Epithelial cell of esophagus (primary cell): ENCODE measurements at regions not wholly inside any gene's neighbourhood (a gene's known extent, or its start where the extent isn't known, plus 50 kb on each side); places are given as distances from the start of the nearest gene placed in this dataset.

Source experiments
- DNase-seq: peaks from one replicate; pipeline ENCODE4 v3.0.0; 2010; ENCODE audit warnings: low read depth
- H3K4me3 ChIP-seq: 2 replicates; pipeline ENCODE4 v1.5.1; 2011; ENCODE audit warnings: mild to moderate bottlenecking, low read length, control low read depth
- TF ChIP-seq, protein P1 (sequence below): IDR thresholded peaks from 2 replicates; pipeline ENCODE4 v1.5.1; 2011; ENCODE audit warnings: low read depth, mild to moderate bottlenecking, low read length, control low read depth, inconsistent platforms; ENCODE audit not compliant: insufficient read depth; ENCODE audit errors: missing control alignments

DNA sequence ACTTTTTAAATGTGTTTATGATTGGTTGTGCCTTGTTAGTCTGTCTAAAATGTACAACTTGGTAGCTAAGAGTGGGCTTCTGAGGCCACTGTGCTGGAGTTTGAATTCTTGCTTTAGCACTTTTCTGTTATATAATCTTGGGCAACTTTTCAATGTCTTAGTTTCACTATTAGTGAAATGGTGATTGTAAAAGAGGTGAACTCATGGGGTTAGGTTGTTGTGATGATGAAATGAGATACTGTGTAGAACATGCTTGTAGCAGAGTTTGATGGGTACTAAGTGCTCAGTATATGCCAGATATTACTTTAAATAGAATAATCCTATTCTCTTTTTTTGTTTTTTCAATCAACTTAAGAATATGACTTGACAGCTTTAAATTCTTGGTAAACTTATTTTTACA, 624.7 kb downstream of the CD109 start:
- no peak overlapping the region for H3K4me3 ChIP-seq

DNA sequence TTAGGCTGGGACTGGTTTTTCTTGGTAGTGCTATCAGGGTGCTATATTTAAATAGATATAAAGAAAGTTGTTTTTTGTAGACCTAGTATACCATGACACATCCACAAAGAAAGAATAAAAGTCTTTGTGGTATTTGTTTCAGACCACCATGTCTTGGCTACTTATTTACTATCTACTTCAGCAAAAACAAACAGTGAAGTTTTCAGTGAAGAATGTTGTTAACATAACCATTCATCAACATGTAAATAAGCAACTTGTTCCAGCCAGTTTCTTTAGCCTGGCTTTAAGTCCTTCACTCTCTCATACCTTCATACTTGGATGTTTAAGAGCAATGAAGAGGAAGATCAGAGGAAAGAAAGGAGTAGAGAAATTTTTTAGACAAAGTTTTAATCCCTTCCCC, 624.1 kb downstream of the CD109 start:
- no peak for DNase-seq
- TF ChIP-seq, protein P1, sequence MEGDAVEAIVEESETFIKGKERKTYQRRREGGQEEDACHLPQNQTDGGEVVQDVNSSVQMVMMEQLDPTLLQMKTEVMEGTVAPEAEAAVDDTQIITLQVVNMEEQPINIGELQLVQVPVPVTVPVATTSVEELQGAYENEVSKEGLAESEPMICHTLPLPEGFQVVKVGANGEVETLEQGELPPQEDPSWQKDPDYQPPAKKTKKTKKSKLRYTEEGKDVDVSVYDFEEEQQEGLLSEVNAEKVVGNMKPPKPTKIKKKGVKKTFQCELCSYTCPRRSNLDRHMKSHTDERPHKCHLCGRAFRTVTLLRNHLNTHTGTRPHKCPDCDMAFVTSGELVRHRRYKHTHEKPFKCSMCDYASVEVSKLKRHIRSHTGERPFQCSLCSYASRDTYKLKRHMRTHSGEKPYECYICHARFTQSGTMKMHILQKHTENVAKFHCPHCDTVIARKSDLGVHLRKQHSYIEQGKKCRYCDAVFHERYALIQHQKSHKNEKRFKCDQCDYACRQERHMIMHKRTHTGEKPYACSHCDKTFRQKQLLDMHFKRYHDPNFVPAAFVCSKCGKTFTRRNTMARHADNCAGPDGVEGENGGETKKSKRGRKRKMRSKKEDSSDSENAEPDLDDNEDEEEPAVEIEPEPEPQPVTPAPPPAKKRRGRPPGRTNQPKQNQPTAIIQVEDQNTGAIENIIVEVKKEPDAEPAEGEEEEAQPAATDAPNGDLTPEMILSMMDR: no peak

More for the DNA sequence above, 624.7 kb downstream of the CD109 start:
- TF ChIP-seq, protein P1: no peak
- no peak for DNase-seq

DNA sequence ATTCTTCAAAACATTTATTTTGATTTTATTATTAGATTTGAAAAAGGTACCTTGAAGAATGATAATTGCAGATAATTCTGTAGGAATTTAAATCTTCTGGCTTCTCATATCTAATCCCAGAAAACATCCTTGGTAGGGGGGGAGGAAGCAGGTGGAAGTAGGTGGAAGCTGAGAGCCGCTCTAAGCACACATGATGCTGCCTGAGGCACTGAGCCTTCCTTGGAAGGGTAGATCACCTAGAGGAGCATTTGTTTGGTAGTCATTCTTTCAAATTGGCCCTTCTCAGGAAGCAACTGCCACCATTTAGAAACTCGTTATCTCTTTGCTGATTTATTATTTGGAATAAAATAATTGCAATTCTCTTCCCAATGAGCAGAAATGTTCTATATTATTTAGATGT, 623.3 kb downstream of the CD109 start:
- TF ChIP-seq, protein P1: no peak
- DNase-seq: no peak

More for the DNA sequence above, 624.1 kb downstream of the CD109 start:
- H3K4me3 ChIP-seq: no peak overlapping the region

DNA sequence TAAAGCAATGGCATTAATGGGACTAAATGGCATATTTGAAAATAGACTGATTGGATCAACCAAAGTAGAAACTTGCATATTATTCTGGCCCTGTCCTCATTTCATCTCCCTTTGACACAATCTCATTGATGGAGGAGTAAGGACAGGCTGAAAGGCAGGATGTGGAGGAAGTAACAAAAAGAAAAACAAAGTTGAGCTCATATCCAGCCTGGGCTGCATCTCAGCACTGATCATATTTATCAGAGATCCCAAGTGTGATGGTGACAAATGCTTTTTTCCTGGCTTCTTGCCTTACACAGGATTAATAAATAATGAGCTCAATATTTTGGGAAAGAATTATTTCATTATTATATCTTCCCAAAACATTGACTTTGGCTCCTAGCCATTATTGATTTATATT, 622.7 kb downstream of the CD109 start:
- no peak overlapping the region for H3K4me3 ChIP-seq
- TF ChIP-seq, protein P1: no peak
- DNase-seq: no peak

More for the DNA sequence above, 623.3 kb downstream of the CD109 start:
- no peak overlapping the region for H3K4me3 ChIP-seq

DNA sequence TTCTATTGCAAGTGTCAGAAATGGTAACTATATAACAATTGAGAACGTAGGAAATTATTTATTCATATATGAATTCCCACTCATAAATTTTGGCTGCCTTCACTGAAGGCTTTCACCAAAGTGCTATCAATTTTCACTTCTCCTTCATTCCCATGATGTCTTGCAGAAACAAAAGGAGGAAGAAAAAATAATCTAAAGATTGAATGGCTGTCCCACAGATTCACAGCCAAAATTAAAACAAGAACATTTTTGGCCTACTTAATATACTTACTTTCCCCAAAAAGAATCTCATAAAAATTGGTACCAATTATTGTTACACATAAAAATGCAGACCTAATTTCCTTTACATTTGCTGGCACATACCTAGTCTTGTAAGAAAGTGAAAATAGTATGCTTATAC, 616.1 kb downstream of the CD109 start:
- no peak for DNase-seq
- TF ChIP-seq, protein P1: no peak
- H3K4me3 ChIP-seq: no peak overlapping the region

DNA sequence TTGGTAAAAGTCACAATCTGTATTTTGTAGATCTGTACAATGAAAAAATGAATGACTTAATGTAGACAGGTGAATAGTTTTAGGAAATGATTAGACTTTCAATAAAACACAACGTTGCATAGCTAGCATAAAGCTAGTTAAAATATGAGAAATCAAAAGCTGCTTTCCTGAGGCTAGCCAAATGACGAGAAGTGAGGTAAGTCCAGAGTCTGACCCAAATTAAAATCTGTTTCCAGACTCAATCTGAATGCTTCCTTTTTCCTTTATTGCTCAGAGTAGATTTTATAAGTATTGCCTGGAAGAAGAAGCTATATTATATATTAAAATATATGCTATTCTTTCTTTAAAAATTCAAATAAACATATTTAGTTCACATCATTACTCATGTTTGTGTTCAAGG, 615.4 kb downstream of the CD109 start:
- DNase-seq: no peak
- H3K4me3 ChIP-seq: no peak overlapping the region
- TF ChIP-seq, protein P1: no peak

DNA sequence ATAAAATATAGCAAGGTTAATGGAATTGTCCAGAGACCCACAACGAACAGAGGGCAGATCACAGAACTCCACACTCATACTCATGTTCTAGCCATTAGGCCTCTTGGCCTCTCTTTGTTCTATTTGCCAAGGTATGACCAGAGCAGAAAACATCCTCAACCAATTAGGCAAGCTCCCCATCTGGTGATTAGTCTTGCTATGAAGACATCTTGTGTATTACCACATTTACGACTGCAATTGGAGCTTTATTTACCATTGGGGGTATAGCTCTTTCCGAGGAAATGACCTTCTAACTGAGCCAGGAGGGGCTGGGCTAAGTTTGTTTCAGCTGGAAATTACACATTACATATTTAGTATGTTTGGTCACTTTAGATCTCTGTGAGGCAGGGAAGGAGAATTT, 593.9 kb downstream of the CD109 start:
- TF ChIP-seq, protein P1: no peak
- H3K4me3 ChIP-seq: no peak overlapping the region
- DNase-seq: no peak
